ENCODE measurements at regions not wholly inside any gene's neighbourhood (a gene's known extent, or its start where the extent isn't known, plus 50 kb on each side); places are given as distances from the start of the nearest gene placed in this dataset.

- no peaks in the 10 kb centered on the region for H3K27me3 ChIP-seq (ENCODE audit: control insufficient read depth, insufficient read depth, low read length)
- no peak overlapping the region for H3K4me3 ChIP-seq (ENCODE audit: low read length)
- H3K4me1 ChIP-seq (ENCODE audit: control insufficient read depth, insufficient read depth, low read length), result no peaks in the 10 kb centered on the region
- no peaks in the 10 kb centered on the region for H3K36me3 ChIP-seq (ENCODE audit: control insufficient read depth, insufficient read depth, low read length)
- no peaks in the 10 kb centered on the region for H3K9me3 ChIP-seq (ENCODE audit: control insufficient read depth, low read depth, low read length)
- H3K27ac ChIP-seq (ENCODE audit: low read length), result no peak overlapping the region
- no peak for DNase-seq
- WGBS (ENCODE audit: insufficient coverage, low lambda C conversion rate), result 80% methylated on average over 1 of the region's 5 CpGs
Observed at GRCh38 chr2:18074476-18074875, 196.0 kb downstream of the KCNS3 start.

- Histone ChIP-seq H3K4me3 (ENCODE audit: low read length) (no peak overlapping the region), H3K4me1 (ENCODE audit: control insufficient read depth, insufficient read depth, low read length) (no peaks in the 10 kb centered on the region), H3K36me3 (ENCODE audit: control insufficient read depth, insufficient read depth, low read length) (no peaks in the 10 kb centered on the region), H3K9me3 (ENCODE audit: control insufficient read depth, low read depth, low read length) (no peaks in the 10 kb centered on the region), H3K27ac (ENCODE audit: low read length) (no peak overlapping the region), H3K27me3 (ENCODE audit: control insufficient read depth, insufficient read depth, low read length) (no peaks in the 10 kb centered on the region)
- WGBS (ENCODE audit: insufficient coverage, low lambda C conversion rate), result no CpG with 5 or more reads among the region's 2 CpGs
- DNase-seq, result no peak
Observed at GRCh38 chr2:18073601-18074000, 195.1 kb downstream of the KCNS3 start.

- 100% methylated on average over 2 of the region's 9 CpGs for WGBS (ENCODE audit: insufficient coverage, low lambda C conversion rate)
- no peak overlapping the region for H3K27ac ChIP-seq (ENCODE audit: low read length)
- H3K36me3 ChIP-seq (ENCODE audit: control insufficient read depth, insufficient read depth, low read length), result no peaks in the 10 kb centered on the region
- H3K4me1 ChIP-seq (ENCODE audit: control insufficient read depth, insufficient read depth, low read length), result no peaks in the 10 kb centered on the region
- no peak for DNase-seq
- no peaks in the 10 kb centered on the region for H3K9me3 ChIP-seq (ENCODE audit: control insufficient read depth, low read depth, low read length)
- no peaks in the 10 kb centered on the region for H3K27me3 ChIP-seq (ENCODE audit: control insufficient read depth, insufficient read depth, low read length)
- no peak overlapping the region for H3K4me3 ChIP-seq (ENCODE audit: low read length)
Observed at GRCh38 chr2:18067588-18068384, 189.3 kb downstream of the KCNS3 start.

GRCh38 chr2:18066894-18067293 lies 188.4 kb downstream of the KCNS3 start:
- H3K36me3 ChIP-seq (ENCODE audit: control insufficient read depth, insufficient read depth, low read length), result no peaks in the 10 kb centered on the region
- H3K4me3 ChIP-seq (ENCODE audit: low read length), result no peak overlapping the region
- no peak overlapping the region for H3K27ac ChIP-seq (ENCODE audit: low read length)
- H3K4me1 ChIP-seq (ENCODE audit: control insufficient read depth, insufficient read depth, low read length), result no peaks in the 10 kb centered on the region
- no peak for DNase-seq
- no CpG with 5 or more reads among the region's 2 CpGs for WGBS (ENCODE audit: insufficient coverage, low lambda C conversion rate)
- H3K9me3 ChIP-seq (ENCODE audit: control insufficient read depth, low read depth, low read length), result no peaks in the 10 kb centered on the region
- no peaks in the 10 kb centered on the region for H3K27me3 ChIP-seq (ENCODE audit: control insufficient read depth, insufficient read depth, low read length)

GRCh38 chr2:18066066-18066465 lies 187.6 kb downstream of the KCNS3 start:
- Histone ChIP-seq H3K4me1 (ENCODE audit: control insufficient read depth, insufficient read depth, low read length) (no peaks in the 10 kb centered on the region), H3K27me3 (ENCODE audit: control insufficient read depth, insufficient read depth, low read length) (no peaks in the 10 kb centered on the region), H3K36me3 (ENCODE audit: control insufficient read depth, insufficient read depth, low read length) (no peaks in the 10 kb centered on the region), H3K9me3 (ENCODE audit: control insufficient read depth, low read depth, low read length) (no peaks in the 10 kb centered on the region), H3K27ac (ENCODE audit: low read length) (no peak overlapping the region), H3K4me3 (ENCODE audit: low read length) (no peak overlapping the region)
- no peak for DNase-seq
- no CpG with 5 or more reads among the region's 5 CpGs for WGBS (ENCODE audit: insufficient coverage, low lambda C conversion rate)

- DNase-seq, result no peak
- Histone ChIP-seq H3K4me1 (ENCODE audit: control insufficient read depth, insufficient read depth, low read length) (no peaks in the 10 kb centered on the region), H3K36me3 (ENCODE audit: control insufficient read depth, insufficient read depth, low read length) (no peaks in the 10 kb centered on the region), H3K27ac (ENCODE audit: low read length) (no peak overlapping the region), H3K27me3 (ENCODE audit: control insufficient read depth, insufficient read depth, low read length) (no peaks in the 10 kb centered on the region), H3K9me3 (ENCODE audit: control insufficient read depth, low read depth, low read length) (no peaks in the 10 kb centered on the region), H3K4me3 (ENCODE audit: low read length) (no peak overlapping the region)
- 75% methylated on average over 1 of the region's 1 CpG for WGBS (ENCODE audit: insufficient coverage, low lambda C conversion rate)
Observed at GRCh38 chr2:18065249-18065648, 186.8 kb downstream of the KCNS3 start.

- Histone ChIP-seq H3K27ac (ENCODE audit: low read length) (no peak overlapping the region), H3K9me3 (ENCODE audit: control insufficient read depth, low read depth, low read length) (no peaks in the 10 kb centered on the region), H3K27me3 (ENCODE audit: control insufficient read depth, insufficient read depth, low read length) (no peaks in the 10 kb centered on the region), H3K4me3 (ENCODE audit: low read length) (no peak overlapping the region), H3K36me3 (ENCODE audit: control insufficient read depth, insufficient read depth, low read length) (no peaks in the 10 kb centered on the region), H3K4me1 (ENCODE audit: control insufficient read depth, insufficient read depth, low read length) (no peaks in the 10 kb centered on the region)
- WGBS (ENCODE audit: insufficient coverage, low lambda C conversion rate), result 80% methylated on average over 1 of the region's 4 CpGs
- DNase-seq, result no peak
Observed at GRCh38 chr2:18063826-18064470, 185.5 kb downstream of the KCNS3 start.

- H3K4me1 ChIP-seq (ENCODE audit: control insufficient read depth, insufficient read depth, low read length), result no peaks in the 10 kb centered on the region
- H3K4me3 ChIP-seq (ENCODE audit: low read length), result no peak overlapping the region
- H3K36me3 ChIP-seq (ENCODE audit: control insufficient read depth, insufficient read depth, low read length), result no peaks in the 10 kb centered on the region
- no peak for DNase-seq
- no peak overlapping the region for H3K27ac ChIP-seq (ENCODE audit: low read length)
- 40% methylated on average over 1 of the region's 5 CpGs for WGBS (ENCODE audit: insufficient coverage, low lambda C conversion rate)
- no peaks in the 10 kb centered on the region for H3K9me3 ChIP-seq (ENCODE audit: control insufficient read depth, low read depth, low read length)
- H3K27me3 ChIP-seq (ENCODE audit: control insufficient read depth, insufficient read depth, low read length), result no peaks in the 10 kb centered on the region
Observed at GRCh38 chr2:18062892-18063291, 184.4 kb downstream of the KCNS3 start.

- WGBS (ENCODE audit: insufficient coverage, low lambda C conversion rate), result no CpG with 5 or more reads among the region's 1 CpG
- H3K27ac ChIP-seq (ENCODE audit: low read length), result no peak overlapping the region
Observed at GRCh38 chr2:18061717-18062116, 183.2 kb downstream of the KCNS3 start.

GRCh38 chr2:18057657-18058056 lies 179.2 kb downstream of the KCNS3 start:
- Histone ChIP-seq H3K36me3 (ENCODE audit: control insufficient read depth, insufficient read depth, low read length) (no peaks in the 10 kb centered on the region), H3K27me3 (ENCODE audit: control insufficient read depth, insufficient read depth, low read length) (no peaks in the 10 kb centered on the region), H3K9me3 (ENCODE audit: control insufficient read depth, low read depth, low read length) (no peaks in the 10 kb centered on the region), H3K4me1 (ENCODE audit: control insufficient read depth, insufficient read depth, low read length) (no peaks in the 10 kb centered on the region), H3K4me3 (ENCODE audit: low read length) (no peak overlapping the region), H3K27ac (ENCODE audit: low read length) (no peak overlapping the region)
- no peak for DNase-seq
- WGBS (ENCODE audit: insufficient coverage, low lambda C conversion rate), result no CpG with 5 or more reads among the region's 1 CpG

More at GRCh38 chr2:18061717-18062116, 183.2 kb downstream of the KCNS3 start:
- Histone ChIP-seq H3K27me3 (ENCODE audit: control insufficient read depth, insufficient read depth, low read length) (no peaks in the 10 kb centered on the region), H3K4me3 (ENCODE audit: low read length) (no peak overlapping the region), H3K4me1 (ENCODE audit: control insufficient read depth, insufficient read depth, low read length) (no peaks in the 10 kb centered on the region), H3K9me3 (ENCODE audit: control insufficient read depth, low read depth, low read length) (no peaks in the 10 kb centered on the region), H3K36me3 (ENCODE audit: control insufficient read depth, insufficient read depth, low read length) (no peaks in the 10 kb centered on the region)
- DNase-seq, result no peak

- Histone ChIP-seq H3K27me3 (ENCODE audit: control insufficient read depth, insufficient read depth, low read length) (no peaks in the 10 kb centered on the region), H3K4me1 (ENCODE audit: control insufficient read depth, insufficient read depth, low read length) (no peaks in the 10 kb centered on the region), H3K9me3 (ENCODE audit: control insufficient read depth, low read depth, low read length) (no peaks in the 10 kb centered on the region), H3K36me3 (ENCODE audit: control insufficient read depth, insufficient read depth, low read length) (no peaks in the 10 kb centered on the region), H3K27ac (ENCODE audit: low read length) (no peak overlapping the region), H3K4me3 (ENCODE audit: low read length) (no peak overlapping the region)
- no CpG with 5 or more reads among the region's 3 CpGs for WGBS (ENCODE audit: insufficient coverage, low lambda C conversion rate)
- DNase-seq, result no peak
Observed at GRCh38 chr2:18055290-18055689, 176.8 kb downstream of the KCNS3 start.

Measured in large intestine (tissue), 3 donors.